K562 (cell line): ENCODE measurements at regions not wholly inside any gene's neighbourhood (a gene's known extent, or its start where the extent isn't known, plus 50 kb on each side); places are given as distances from the start of the nearest gene placed in this dataset.

Experiments used
- CHCHD3 ChIP-seq: fragments of 250-450 bp; sonication (Bioruptor Pico); IDR thresholded peaks from 2 replicates; pipeline ENCODE4 v2.1.2; 2022; ENCODE audit warnings: mild to moderate bottlenecking
- GABPA ChIP-seq: fragments of 200-800 bp; sonication (Bioruptor generic); conservative IDR thresholded peaks from 2 replicates; pipeline ENCODE4 v1.6.1; 2016; ENCODE audit warnings: low read depth, missing genetic modification characterization, missing compliant biosample characterization
- KLF16 ChIP-seq: IDR thresholded peaks from 2 replicates; pipeline ENCODE4 v1.6.1; 2016; ENCODE audit warnings: antibody characterized with exemption
- MXI1 ChIP-seq: IDR thresholded peaks from 2 replicates; pipeline ENCODE4 v1.6.1; 2011; ENCODE audit warnings: low read depth, mild to moderate bottlenecking, improper control_type of control experiment, low read length
- MYC ChIP-seq, 2 experiments: fragments of 250-450 bp in 1 of 2; sonication (Bioruptor Pico) in 1 of 2; IDR thresholded peaks; 2 replicates each; pipeline versions ENCODE4 v1.5.1 to v1.6.1; 2012 to 2021; ENCODE audit warnings: low read depth in 2 of 2, borderline replicate concordance in 1 of 2, improper control_type of control experiment in 1 of 2, low read length in 1 of 2, mild to moderate bottlenecking in 1 of 2, moderate library complexity in 1 of 2
- PHF20 ChIP-seq: fragments of 450-650 bp; IDR thresholded peaks from 2 replicates; pipeline ENCODE4 v1.6.1; 2018; ENCODE audit not compliant: partially characterized antibody
- POLR2B ChIP-seq: fragments of 450-650 bp; IDR thresholded peaks from 2 replicates; pipeline ENCODE4 v1.6.1; 2018; ENCODE audit warnings: low read depth; ENCODE audit not compliant: partially characterized antibody
- SP1 ChIP-seq: sonication (generic); formaldehyde crosslinking; IDR thresholded peaks from 2 replicates; pipeline ENCODE4 v1.8.1; 2022; ENCODE audit warnings: mild to moderate bottlenecking, missing genetic modification reagents
- SUPT5H ChIP-seq: fragments of 450-650 bp; IDR thresholded peaks from 2 replicates; pipeline ENCODE4 v1.6.1; 2016
- THRA ChIP-seq: fragments of 450-650 bp; IDR thresholded peaks from 2 replicates; pipeline ENCODE4 v1.6.1; 2017; ENCODE audit warnings: mild to moderate bottlenecking, moderate library complexity
- ZBTB17 ChIP-seq: fragments of 450-650 bp; formaldehyde crosslinking; IDR thresholded peaks from 2 replicates; pipeline ENCODE4 v1.4.0; 2020; ENCODE audit warnings: mild to moderate bottlenecking
- ZBTB33 ChIP-seq: sonication (generic); formaldehyde crosslinking; IDR thresholded peaks from 2 replicates; pipeline ENCODE4 v1.8.1; 2023; ENCODE audit warnings: mild to moderate bottlenecking, missing genetic modification reagents
- ZBTB49 ChIP-seq: sonication (generic); formaldehyde crosslinking; IDR thresholded peaks from 2 replicates; pipeline ENCODE4 v1.8.0; 2022; ENCODE audit warnings: missing genetic modification reagents, mild to moderate bottlenecking, borderline replicate concordance
- ZBTB5 ChIP-seq: fragments of 450-650 bp; IDR thresholded peaks from 2 replicates; pipeline ENCODE4 v1.6.1; 2017; ENCODE audit warnings: antibody characterized with exemption
- ZBTB9 ChIP-seq: fragments of 450-650 bp; formaldehyde crosslinking; IDR thresholded peaks from 2 replicates; pipeline ENCODE4 v1.4.0; 2020; ENCODE audit warnings: mild to moderate bottlenecking, moderate library complexity
- ZNF24 ChIP-seq: fragments of 450-650 bp; IDR thresholded peaks from 2 replicates; pipeline ENCODE4 v1.6.1; 2016

- TF ChIP-seq SUPT5H: peak; percentile 74
- TF ChIP-seq PHF20: no peak
- TF ChIP-seq ZNF24: 0 out of 2 replicates have a peak, but pooled peaks have one; percentile 48
- TF ChIP-seq CHCHD3 (CRISPR knock-in tag): no peak
- 0 out of 2 replicates have a peak, but pooled peaks have one; percentile 0 for TF ChIP-seq ZBTB17
- TF ChIP-seq GABPA (tag): 0 out of 2 replicates have a peak, but pooled peaks have one; percentile 26
- peak; percentile 75; the same call in 1 of the 2 replicates for TF ChIP-seq MXI1
- 0 out of 2 replicates have a peak, but pooled peaks have one; percentile 21 for TF ChIP-seq SP1
- TF ChIP-seq THRA: peak; percentile 72
- TF ChIP-seq KLF16: no peak
- peak; percentile 47 for TF ChIP-seq POLR2B
- TF ChIP-seq ZBTB5: no peak
- peak; percentile 60; the same call in 1 of the 2 replicates for TF ChIP-seq ZBTB33 (CRISPR knock-in tag)
- 0 out of 2 replicates have a peak, but pooled peaks have one; percentile 15 for TF ChIP-seq ZBTB9 (CRISPR knock-in tag)
- peak; percentile 97 for TF ChIP-seq MYC (IDR thresholded peaks at IDR 0.05; ENCODE audit: low read depth, low read length)
- TF ChIP-seq MYC (CRISPR knock-in tag; IDR thresholded peaks at IDR 0.05; ENCODE audit: borderline replicate concordance, low read depth): peak; percentile 51; the same call in 1 of the 2 replicates
- 0 out of 2 replicates have a peak, but pooled peaks have one; percentile 65 for TF ChIP-seq ZBTB49 (CRISPR knock-in tag)
Observed at GRCh38 chr7:130941322-130942210, 207.6 kb upstream of the KLF14 start (continued).
